KMS-11 (cell line): ENCODE measurements at regions not wholly inside any gene's neighbourhood (a gene's known extent, or its start where the extent isn't known, plus 50 kb on each side); places are given as distances from the start of the nearest gene placed in this dataset.

Experiments used
- H2AFZ ChIP-seq: fragments of 200-600 bp; sonication (generic); 2 replicates; pipeline ENCODE4 v1.6.1; 2016; ENCODE audit warnings: antibody characterized with exemption, mixed run types, low read depth
- H3K27ac ChIP-seq: fragments of 200-600 bp; sonication (generic); 2 replicates; pipeline ENCODE4 v1.6.1; 2016; ENCODE audit warnings: mild to moderate bottlenecking, mixed run types
- H3K27me3 ChIP-seq: fragments of 200-600 bp; sonication (generic); 2 replicates; pipeline ENCODE4 v1.6.1; 2017; ENCODE audit warnings: mild to moderate bottlenecking, low read depth, mixed run types, moderate library complexity; ENCODE audit not compliant: insufficient read depth
- H3K36me3 ChIP-seq: fragments of 200-600 bp; sonication (generic); 2 replicates; pipeline ENCODE4 v1.6.1; 2017; ENCODE audit warnings: mild to moderate bottlenecking, mixed run types; ENCODE audit not compliant: insufficient read depth
- H3K4me1 ChIP-seq: fragments of 200-600 bp; sonication (generic); 2 replicates; pipeline ENCODE4 v1.6.1; 2016; ENCODE audit warnings: mild to moderate bottlenecking, low read depth, mixed run types; ENCODE audit not compliant: poor library complexity, severe bottlenecking
- H3K4me2 ChIP-seq: fragments of 200-600 bp; sonication (generic); 2 replicates; pipeline ENCODE4 v1.7.0; 2016; ENCODE audit warnings: mild to moderate bottlenecking, mixed run types
- H3K4me3 ChIP-seq: fragments of 200-600 bp; sonication (generic); IDR thresholded peaks from 2 replicates; pipeline ENCODE4 v1.6.1; 2017; ENCODE audit warnings: low read depth, low read length, mixed read lengths; ENCODE audit not compliant: insufficient read depth
- H3K79me2 ChIP-seq: fragments of 200-600 bp; sonication (generic); 2 replicates; pipeline ENCODE4 v1.6.1; 2016; ENCODE audit warnings: low read depth, mixed run types; ENCODE audit not compliant: insufficient read depth
- H3K9ac ChIP-seq: fragments of 200-600 bp; sonication (generic); 2 replicates; pipeline ENCODE4 v1.6.1; 2016; ENCODE audit warnings: mild to moderate bottlenecking, mixed run types
- H4K20me1 ChIP-seq: fragments of 200-600 bp; sonication (generic); 2 replicates; pipeline ENCODE4 v1.6.1; 2016; ENCODE audit warnings: mild to moderate bottlenecking, mixed run types; ENCODE audit not compliant: insufficient read depth
- TF ChIP-seq, protein P1 (sequence below): fragments of 200-600 bp; sonication (generic); conservative IDR thresholded peaks from 2 replicates; pipeline ENCODE4 v1.6.1; 2017; ENCODE audit warnings: low read depth, mild to moderate bottlenecking, antibody characterized with exemption, low read length, moderate library complexity, mixed read lengths

DNA sequence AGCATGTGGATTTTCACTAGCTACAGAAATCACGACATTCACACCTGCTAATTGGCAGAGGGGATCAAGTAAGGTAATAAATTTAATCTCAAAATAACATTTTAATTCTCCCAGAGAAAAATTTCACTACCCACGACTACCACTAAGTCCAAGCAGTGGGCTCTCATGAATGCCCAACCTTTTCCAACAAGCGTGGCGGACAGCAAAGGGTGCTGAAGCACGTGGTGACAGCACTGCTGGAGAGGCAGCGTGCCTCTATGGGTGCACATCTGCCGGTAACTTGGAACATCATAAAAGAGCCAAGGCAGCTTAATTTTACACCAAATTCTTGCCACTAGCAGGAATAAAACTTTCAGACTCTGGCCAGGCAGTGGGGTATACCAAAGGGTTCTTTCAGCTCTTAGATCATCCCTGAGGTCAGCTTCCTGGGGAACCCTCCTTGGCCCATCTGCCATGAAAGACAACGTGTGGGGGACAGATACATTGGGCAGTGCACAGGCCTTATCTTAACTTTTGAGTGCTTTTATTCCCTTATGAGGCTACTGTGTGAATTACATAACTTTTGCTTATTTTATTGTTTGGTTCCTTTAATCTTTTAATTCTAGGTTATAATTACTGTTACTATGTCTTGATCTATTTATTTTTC, 206.7 kb upstream of the KCTD7 start:
- no peaks in the 10 kb centered on the region for H3K79me2 ChIP-seq
- H3K36me3 ChIP-seq: no peaks in the 10 kb centered on the region
- H3K9ac ChIP-seq: no peak overlapping the region
- H2AFZ ChIP-seq: no peak overlapping the region
- TF ChIP-seq, protein P1, sequence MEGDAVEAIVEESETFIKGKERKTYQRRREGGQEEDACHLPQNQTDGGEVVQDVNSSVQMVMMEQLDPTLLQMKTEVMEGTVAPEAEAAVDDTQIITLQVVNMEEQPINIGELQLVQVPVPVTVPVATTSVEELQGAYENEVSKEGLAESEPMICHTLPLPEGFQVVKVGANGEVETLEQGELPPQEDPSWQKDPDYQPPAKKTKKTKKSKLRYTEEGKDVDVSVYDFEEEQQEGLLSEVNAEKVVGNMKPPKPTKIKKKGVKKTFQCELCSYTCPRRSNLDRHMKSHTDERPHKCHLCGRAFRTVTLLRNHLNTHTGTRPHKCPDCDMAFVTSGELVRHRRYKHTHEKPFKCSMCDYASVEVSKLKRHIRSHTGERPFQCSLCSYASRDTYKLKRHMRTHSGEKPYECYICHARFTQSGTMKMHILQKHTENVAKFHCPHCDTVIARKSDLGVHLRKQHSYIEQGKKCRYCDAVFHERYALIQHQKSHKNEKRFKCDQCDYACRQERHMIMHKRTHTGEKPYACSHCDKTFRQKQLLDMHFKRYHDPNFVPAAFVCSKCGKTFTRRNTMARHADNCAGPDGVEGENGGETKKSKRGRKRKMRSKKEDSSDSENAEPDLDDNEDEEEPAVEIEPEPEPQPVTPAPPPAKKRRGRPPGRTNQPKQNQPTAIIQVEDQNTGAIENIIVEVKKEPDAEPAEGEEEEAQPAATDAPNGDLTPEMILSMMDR: no peak
- no peak overlapping the region for H3K27ac ChIP-seq
- no peak overlapping the region for H3K4me2 ChIP-seq
- H3K4me1 ChIP-seq: no peaks in the 10 kb centered on the region
- H3K27me3 ChIP-seq: no peaks in the 10 kb centered on the region
- no peak overlapping the region for H3K4me3 ChIP-seq
- no peaks in the 10 kb centered on the region for H4K20me1 ChIP-seq

DNA sequence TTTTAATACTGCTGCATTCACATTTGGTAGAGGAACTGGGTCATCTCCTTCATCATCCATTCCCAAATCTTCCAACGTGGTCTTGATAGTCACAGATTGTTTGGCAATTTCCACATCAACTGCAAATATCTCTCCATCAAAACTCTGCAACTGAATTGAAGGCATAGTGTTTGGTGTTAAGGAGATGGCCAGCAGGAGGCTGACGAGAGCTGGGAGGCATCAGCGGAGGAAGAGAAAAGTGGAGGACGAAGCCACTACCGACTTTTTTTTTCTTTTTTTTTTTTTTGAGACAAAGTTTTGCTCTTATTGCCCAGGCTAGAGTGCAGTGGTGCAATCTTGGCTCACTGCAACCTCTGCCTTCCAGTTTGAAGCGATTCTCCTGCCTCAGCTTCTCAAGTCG, 205.0 kb upstream of the KCTD7 start:
- H3K4me2 ChIP-seq: no peak overlapping the region
- no peak overlapping the region for H2AFZ ChIP-seq
- H3K27me3 ChIP-seq: no peaks in the 10 kb centered on the region
- no peaks in the 10 kb centered on the region for H3K79me2 ChIP-seq
- no peaks in the 10 kb centered on the region for H3K4me1 ChIP-seq
- no peak overlapping the region for H3K27ac ChIP-seq
- H3K9ac ChIP-seq: no peak overlapping the region
- TF ChIP-seq, protein P1: no peak
- no peaks in the 10 kb centered on the region for H4K20me1 ChIP-seq
- H3K36me3 ChIP-seq: no peaks in the 10 kb centered on the region
- no peak overlapping the region for H3K4me3 ChIP-seq

DNA sequence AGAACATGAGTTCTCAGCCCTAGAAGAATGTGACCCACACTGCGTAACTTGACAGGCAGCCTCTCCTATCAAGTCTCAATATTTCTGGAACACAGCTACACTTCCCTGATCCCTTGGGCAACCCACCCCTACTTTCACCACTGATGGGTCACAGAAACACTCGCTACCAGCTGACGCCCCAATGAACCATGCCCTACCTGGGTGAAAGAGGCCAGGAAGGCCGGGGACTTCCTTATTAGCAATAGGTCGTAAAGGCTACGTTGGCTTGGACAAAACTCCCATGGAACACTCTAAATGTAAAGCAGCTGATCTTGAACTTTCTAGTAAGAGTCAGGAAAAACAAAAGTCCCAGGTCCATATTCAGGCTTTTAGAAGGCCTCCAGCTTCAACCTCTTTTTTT, 202.3 kb upstream of the KCTD7 start:
- H4K20me1 ChIP-seq: no peaks in the 10 kb centered on the region
- no peak overlapping the region for H3K9ac ChIP-seq
- no peaks in the 10 kb centered on the region for H3K79me2 ChIP-seq
- H3K4me2 ChIP-seq: no peak overlapping the region
- no peak overlapping the region for H3K4me3 ChIP-seq
- no peak overlapping the region for H3K27ac ChIP-seq
- H3K36me3 ChIP-seq: no peaks in the 10 kb centered on the region
- TF ChIP-seq, protein P1: no peak
- no peaks in the 10 kb centered on the region for H3K27me3 ChIP-seq
- no peaks in the 10 kb centered on the region for H3K4me1 ChIP-seq
- H2AFZ ChIP-seq: no peak overlapping the region

DNA sequence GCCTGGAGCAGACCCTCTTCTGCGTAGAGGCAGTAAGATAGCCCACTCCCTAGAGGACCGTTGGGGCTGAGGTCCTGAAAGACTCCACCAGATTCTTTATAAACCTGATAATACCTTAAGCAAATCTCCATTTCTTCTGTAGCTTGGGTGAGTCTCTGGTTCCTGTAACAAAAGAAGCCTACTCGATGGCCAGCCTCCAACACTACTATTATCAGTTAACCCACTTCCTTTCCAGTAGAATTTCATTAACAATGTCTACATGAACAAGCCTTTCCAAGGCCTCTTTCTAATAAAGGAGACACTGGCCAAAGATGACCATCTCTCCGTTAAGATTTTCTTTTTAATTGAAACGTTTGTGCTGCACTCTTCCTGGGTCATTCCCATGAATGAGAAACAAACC, 201.7 kb upstream of the KCTD7 start:
- H3K79me2 ChIP-seq: no peaks in the 10 kb centered on the region
- H4K20me1 ChIP-seq: no peaks in the 10 kb centered on the region
- no peak overlapping the region for H3K4me2 ChIP-seq
- H3K9ac ChIP-seq: no peak overlapping the region
- TF ChIP-seq, protein P1: no peak
- no peak overlapping the region for H3K27ac ChIP-seq
- H3K36me3 ChIP-seq: no peaks in the 10 kb centered on the region
- no peaks in the 10 kb centered on the region for H3K27me3 ChIP-seq
- no peak overlapping the region for H3K4me3 ChIP-seq
- H2AFZ ChIP-seq: no peak overlapping the region
- H3K4me1 ChIP-seq: no peaks in the 10 kb centered on the region
